Fibroblast of lung (primary cell): ENCODE measurements at regions not wholly inside any gene's neighbourhood (a gene's known extent, or its start where the extent isn't known, plus 50 kb on each side); places are given as distances from the start of the nearest gene placed in this dataset.
"Not testable (repeated sequence)": the region's sequence is repeated elsewhere in the genome, so short reads cannot be mapped to it uniquely, and the experiment has no call there.

Experiments used
- EZH2 ChIP-seq: IDR thresholded peaks from 2 replicates; pipeline ENCODE4 v1.5.1; 2012; ENCODE audit warnings: low read length, control low read depth, mild to moderate bottlenecking; ENCODE audit errors: missing control alignments
- TF ChIP-seq, protein P1 (sequence below), 2 donors: IDR thresholded peaks in 1 of 2; conservative IDR thresholded peaks in 1 of 2; 1 replicate in 1 of 2; 2 replicates in 1 of 2; pipeline ENCODE4 v1.5.1; 2011 to 2012; ENCODE audit warnings: low read length in 2 of 2, control low read depth in 1 of 2, inconsistent platforms in 1 of 2, low read depth in 1 of 2, mild to moderate bottlenecking in 1 of 2

DNA sequence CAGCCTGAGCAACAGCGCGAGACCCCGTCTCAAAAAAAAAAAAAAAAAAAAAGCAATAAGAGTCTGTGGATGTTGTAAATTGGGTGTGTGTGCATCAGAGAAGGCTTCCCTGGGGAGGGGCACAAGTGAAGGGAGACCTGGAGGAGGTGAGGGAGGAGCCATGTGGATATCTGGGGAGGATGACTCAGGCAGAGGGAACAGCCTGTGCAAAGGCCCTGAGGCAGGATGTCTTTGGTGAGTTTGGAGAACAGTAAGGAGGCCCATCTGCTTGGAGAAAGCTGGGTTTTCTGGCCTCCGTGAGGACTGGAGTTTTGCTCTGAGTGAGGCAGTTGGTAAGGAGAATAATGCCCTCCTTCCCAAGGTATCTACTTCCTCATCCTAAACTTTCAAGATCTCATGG is 81.9 kb upstream of the ADGRL1 start:
- TF ChIP-seq, protein P1, sequence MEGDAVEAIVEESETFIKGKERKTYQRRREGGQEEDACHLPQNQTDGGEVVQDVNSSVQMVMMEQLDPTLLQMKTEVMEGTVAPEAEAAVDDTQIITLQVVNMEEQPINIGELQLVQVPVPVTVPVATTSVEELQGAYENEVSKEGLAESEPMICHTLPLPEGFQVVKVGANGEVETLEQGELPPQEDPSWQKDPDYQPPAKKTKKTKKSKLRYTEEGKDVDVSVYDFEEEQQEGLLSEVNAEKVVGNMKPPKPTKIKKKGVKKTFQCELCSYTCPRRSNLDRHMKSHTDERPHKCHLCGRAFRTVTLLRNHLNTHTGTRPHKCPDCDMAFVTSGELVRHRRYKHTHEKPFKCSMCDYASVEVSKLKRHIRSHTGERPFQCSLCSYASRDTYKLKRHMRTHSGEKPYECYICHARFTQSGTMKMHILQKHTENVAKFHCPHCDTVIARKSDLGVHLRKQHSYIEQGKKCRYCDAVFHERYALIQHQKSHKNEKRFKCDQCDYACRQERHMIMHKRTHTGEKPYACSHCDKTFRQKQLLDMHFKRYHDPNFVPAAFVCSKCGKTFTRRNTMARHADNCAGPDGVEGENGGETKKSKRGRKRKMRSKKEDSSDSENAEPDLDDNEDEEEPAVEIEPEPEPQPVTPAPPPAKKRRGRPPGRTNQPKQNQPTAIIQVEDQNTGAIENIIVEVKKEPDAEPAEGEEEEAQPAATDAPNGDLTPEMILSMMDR (conservative IDR thresholded peaks at IDR 0.05 in 1 of 2, IDR thresholded peaks at IDR 0.05 in 1 of 2; ENCODE audit: low read depth in 1 of 2, low read length in 2 of 2) = not testable (repeated sequence)
- not testable (repeated sequence) for TF ChIP-seq EZH2
